ENCODE measurements at regions not wholly inside any gene's neighbourhood (a gene's known extent, or its start where the extent isn't known, plus 50 kb on each side); places are given as distances from the start of the nearest gene placed in this dataset.

- Histone ChIP-seq H3K9ac (replicated peaks in 1 of 4; ENCODE audit: extremely low read depth in 1 of 4, low read depth in 3 of 4, low read length in 3 of 4) (no peak overlapping the region), H4K5ac (ENCODE audit: insufficient read length, low read depth, low read length) (no peak overlapping the region), H4K8ac (ENCODE audit: extremely low read depth, insufficient read depth, low read length) (no peak overlapping the region), H3K4ac (replicated peaks; ENCODE audit: insufficient read length, low read depth, low read length) (no peak overlapping the region), H3K4me2 (ENCODE audit: insufficient read depth in 1 of 2, low read depth in 2 of 2, low read length in 2 of 2) (no peak overlapping the region), H3K56ac (replicated peaks; ENCODE audit: insufficient read length, low read depth, low read length) (no peak overlapping the region), H2BK120ac (replicated peaks; ENCODE audit: low read depth, low read length) (no peak overlapping the region), H2BK5ac (ENCODE audit: low read depth, low read length) (no peak overlapping the region), H2BK12ac (ENCODE audit: low read depth, low read length) (no peak overlapping the region), H3K4me3 (ENCODE audit: extremely low read depth in 1 of 4, insufficient read depth in 2 of 4, low read depth in 3 of 4, low read length in 4 of 4) (no peak overlapping the region), H3K18ac (ENCODE audit: extremely low read depth, low read length) (no peak overlapping the region), H3K79me1 (ENCODE audit: low read depth, low read length) (no peaks in the 10 kb centered on the region), H2AK5ac (ENCODE audit: low read depth, low read length) (no peak overlapping the region), H3K14ac (ENCODE audit: insufficient read length) (no peak overlapping the region), H2BK20ac (ENCODE audit: low read length) (no peak overlapping the region), H3K9me3 (ENCODE audit: insufficient read depth in 2 of 2, low read depth in 1 of 2, low read length in 1 of 2) (no peaks in the 10 kb centered on the region), H3K27me3 (replicated peaks in 1 of 4; ENCODE audit: control insufficient read depth in 3 of 4, extremely low read depth in 1 of 4, insufficient read depth in 3 of 4, low read length in 3 of 4) (no peaks in the 10 kb centered on the region), H4K20me1 (replicated peaks in 1 of 2; ENCODE audit: control insufficient read depth in 1 of 2, insufficient read depth in 2 of 2, low read length in 2 of 2) (peaks cover 0 to 2% of the 10 kb centered on the region in 2 experiments), H4K91ac (replicated peaks; ENCODE audit: insufficient read length, low read length) (no peak overlapping the region), H3K23me2 (ENCODE audit: low read depth, low read length) (peaks cover 7% of the 10 kb centered on the region; the same call in 1 of the 2 replicates), H3K27ac (ENCODE audit: low read depth, low read length) (no peak overlapping the region), H3K4me1 (replicated peaks in 1 of 4; ENCODE audit: control insufficient read depth in 3 of 4, insufficient read depth in 4 of 4, low read length in 3 of 4) (peaks cover 0 to 2% (median 0%) of the 10 kb centered on the region in 4 experiments; a peak in 1 of 7 replicates), H3K36me3 (ENCODE audit: control insufficient read depth in 2 of 4, insufficient read depth in 4 of 4, low read length in 3 of 4) (no peaks in the 10 kb centered on the region), H3K23ac (ENCODE audit: insufficient read length) (no peak overlapping the region), H3K79me2 (ENCODE audit: control insufficient read depth in 1 of 2, insufficient read depth in 2 of 2, low read length in 2 of 2) (no peaks in the 10 kb centered on the region), H2BK15ac (ENCODE audit: low read length) (no peak overlapping the region), H2AFZ (ENCODE audit: low read length) (no peak overlapping the region)
- DNase-seq (ENCODE audit: low read depth in 1 of 2, low spot score in 2 of 2), result no peak
- 92% methylated on average over 4 of the region's 5 CpGs; no CpG with 5 or more reads in 1 of the 2 experiments for WGBS, 2 experiments (ENCODE audit: extremely low coverage in 1 of 2, insufficient coverage in 1 of 2, insufficient read length in 1 of 2, insufficient replicate concordance in 2 of 2, low coverage in 1 of 2, low lambda C conversion rate in 2 of 2, missing lambda C conversion rate in 1 of 2)
- ChIA-PET CTCF (ENCODE audit: partially characterized antibody) (interaction anchor here (1.1 to 3.8 kb wide), 2 partner anchors 9 to 27 kb away, joined by 3 to 13 read pairs; no protein-coding TSS in a partner anchor), POLR2A (ENCODE audit: partially characterized antibody) (no interaction called here)
- FAIRE-seq, result no peak
- TF ChIP-seq KDM4A (IDR thresholded peaks at IDR 0.05; ENCODE audit: low read depth, low read length, severe bottlenecking) (no peak), TBP (IDR thresholded peaks at IDR 0.05; ENCODE audit: low read depth, low read length) (no peak), TAF7 (optimal IDR thresholded peaks at IDR 0.05; ENCODE audit: borderline replicate concordance, low read depth, low read length) (no peak), HDAC2 (IDR thresholded peaks at IDR 0.05; ENCODE audit: borderline replicate concordance in 1 of 2, low read depth in 2 of 2, low read length in 2 of 2) (no peak), TEAD4 (IDR thresholded peaks at IDR 0.05; ENCODE audit: low read depth, low read length) (no peak), SIN3A (conservative IDR thresholded peaks at IDR 0.05 in 1 of 2, IDR thresholded peaks at IDR 0.05 in 1 of 2; ENCODE audit: low read depth in 1 of 2, low read length in 2 of 2) (no peak), BRCA1 (IDR thresholded peaks at IDR 0.05; ENCODE audit: low read depth, low read length) (no peak), BACH1 (IDR thresholded peaks at IDR 0.05; ENCODE audit: low read length) (no peak), EZH2 (IDR thresholded peaks at IDR 0.05; ENCODE audit: low read depth, low read length, severe bottlenecking) (no peak), CTCF (IDR thresholded peaks at IDR 0.05; ENCODE audit: control extremely low read depth in 1 of 3, insufficient read depth in 1 of 3, low read depth in 1 of 3, low read length in 3 of 3) (no peak)
Measured at GRCh38 chr21:41639766-41640165, 127.1 kb downstream of the RIPK4 start.

Measured in H1 (cell line).